SK-N-SH (cell line): ENCODE measurements at regions not wholly inside any gene's neighbourhood (a gene's known extent, or its start where the extent isn't known, plus 50 kb on each side); places are given as distances from the start of the nearest gene placed in this dataset.

Experiments used
- CTCF ChIP-seq: fragments of 200-600 bp; sonication (generic); IDR thresholded peaks from 2 replicates; pipeline ENCODE4 v1.6.1; 2017; ENCODE audit warnings: antibody characterized with exemption, mild to moderate bottlenecking, moderate library complexity
- EZH2phosphoT487 ChIP-seq: fragments of 200-600 bp; sonication (generic); IDR thresholded peaks from 2 replicates; pipeline ENCODE4 v1.6.1; 2017; ENCODE audit warnings: low read depth, mixed run types, mild to moderate bottlenecking, antibody characterized with exemption, moderate library complexity, borderline replicate concordance
- FOXM1 ChIP-seq: IDR thresholded peaks from 2 replicates; pipeline ENCODE4 v1.4.0; 2012; ENCODE audit warnings: low read depth, mild to moderate bottlenecking
- RXRA ChIP-seq: IDR thresholded peaks from 2 replicates; pipeline ENCODE4 v1.4.0; 2012; ENCODE audit warnings: low read depth, mild to moderate bottlenecking, borderline replicate concordance
- TEAD4 ChIP-seq: IDR thresholded peaks from 2 replicates; pipeline ENCODE4 v1.4.0; 2012; ENCODE audit warnings: mild to moderate bottlenecking, borderline replicate concordance; ENCODE audit not compliant: insufficient read depth
- USF2 ChIP-seq: fragments of 150-350 bp; IDR thresholded peaks from 2 replicates; pipeline ENCODE4 v1.6.1; 2017; ENCODE audit warnings: antibody characterized with exemption, low read length, low read depth, borderline replicate concordance
- ZBTB33 ChIP-seq: IDR thresholded peaks from 2 replicates; pipeline ENCODE4 v1.4.0; 2012; ENCODE audit warnings: low read depth, borderline replicate concordance
- TF ChIP-seq, protein P1 (sequence below): IDR thresholded peaks from 2 replicates; pipeline ENCODE4 v1.6.1; 2012; ENCODE audit warnings: mild to moderate bottlenecking, low read depth, low read length, moderate library complexity

DNA sequence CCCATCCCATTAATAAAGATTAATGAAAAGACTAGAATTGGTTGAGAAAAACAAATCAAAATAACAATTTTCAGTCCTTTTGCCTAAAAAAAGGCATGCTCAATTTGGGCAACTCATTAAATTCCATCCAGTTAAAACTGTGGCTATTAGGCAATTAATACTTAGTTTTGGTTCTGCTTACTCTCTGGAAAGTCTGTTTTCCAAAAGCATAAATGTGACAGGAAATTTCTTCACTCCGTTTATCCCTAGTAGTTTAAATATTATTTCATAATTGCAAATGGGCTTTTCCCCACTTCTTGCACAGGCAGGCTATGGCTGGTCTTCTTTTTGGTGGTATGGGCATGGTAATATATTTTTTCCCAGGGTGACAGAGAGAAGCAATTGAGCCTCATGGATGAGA, 373.3 kb upstream of the KLF4 start:
- no peak for TF ChIP-seq RXRA
- TF ChIP-seq, protein P1, sequence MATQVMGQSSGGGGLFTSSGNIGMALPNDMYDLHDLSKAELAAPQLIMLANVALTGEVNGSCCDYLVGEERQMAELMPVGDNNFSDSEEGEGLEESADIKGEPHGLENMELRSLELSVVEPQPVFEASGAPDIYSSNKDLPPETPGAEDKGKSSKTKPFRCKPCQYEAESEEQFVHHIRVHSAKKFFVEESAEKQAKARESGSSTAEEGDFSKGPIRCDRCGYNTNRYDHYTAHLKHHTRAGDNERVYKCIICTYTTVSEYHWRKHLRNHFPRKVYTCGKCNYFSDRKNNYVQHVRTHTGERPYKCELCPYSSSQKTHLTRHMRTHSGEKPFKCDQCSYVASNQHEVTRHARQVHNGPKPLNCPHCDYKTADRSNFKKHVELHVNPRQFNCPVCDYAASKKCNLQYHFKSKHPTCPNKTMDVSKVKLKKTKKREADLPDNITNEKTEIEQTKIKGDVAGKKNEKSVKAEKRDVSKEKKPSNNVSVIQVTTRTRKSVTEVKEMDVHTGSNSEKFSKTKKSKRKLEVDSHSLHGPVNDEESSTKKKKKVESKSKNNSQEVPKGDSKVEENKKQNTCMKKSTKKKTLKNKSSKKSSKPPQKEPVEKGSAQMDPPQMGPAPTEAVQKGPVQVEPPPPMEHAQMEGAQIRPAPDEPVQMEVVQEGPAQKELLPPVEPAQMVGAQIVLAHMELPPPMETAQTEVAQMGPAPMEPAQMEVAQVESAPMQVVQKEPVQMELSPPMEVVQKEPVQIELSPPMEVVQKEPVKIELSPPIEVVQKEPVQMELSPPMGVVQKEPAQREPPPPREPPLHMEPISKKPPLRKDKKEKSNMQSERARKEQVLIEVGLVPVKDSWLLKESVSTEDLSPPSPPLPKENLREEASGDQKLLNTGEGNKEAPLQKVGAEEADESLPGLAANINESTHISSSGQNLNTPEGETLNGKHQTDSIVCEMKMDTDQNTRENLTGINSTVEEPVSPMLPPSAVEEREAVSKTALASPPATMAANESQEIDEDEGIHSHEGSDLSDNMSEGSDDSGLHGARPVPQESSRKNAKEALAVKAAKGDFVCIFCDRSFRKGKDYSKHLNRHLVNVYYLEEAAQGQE, result no peak
- no peak for TF ChIP-seq EZH2phosphoT487
- no peak for TF ChIP-seq CTCF
- no peak for TF ChIP-seq FOXM1
- no peak for TF ChIP-seq TEAD4
- TF ChIP-seq USF2, result no peak
- no peak for TF ChIP-seq ZBTB33
